8988T (cell line): ENCODE measurements at regions not wholly inside any gene's neighbourhood (a gene's known extent, or its start where the extent isn't known, plus 50 kb on each side); places are given as distances from the start of the nearest gene placed in this dataset.

Source experiments
- DNase-seq: peaks from one replicate; pipeline ENCODE4 v3.0.0; 2011

- DNase-seq: no peak
These were observed 188.4 kb downstream of the AEBP2 start for GRCh38 chr12:19627719-19628118.

GRCh38 chr12:19630536-19630935, 191.2 kb downstream of the AEBP2 start:
- no peak for DNase-seq

DNA sequence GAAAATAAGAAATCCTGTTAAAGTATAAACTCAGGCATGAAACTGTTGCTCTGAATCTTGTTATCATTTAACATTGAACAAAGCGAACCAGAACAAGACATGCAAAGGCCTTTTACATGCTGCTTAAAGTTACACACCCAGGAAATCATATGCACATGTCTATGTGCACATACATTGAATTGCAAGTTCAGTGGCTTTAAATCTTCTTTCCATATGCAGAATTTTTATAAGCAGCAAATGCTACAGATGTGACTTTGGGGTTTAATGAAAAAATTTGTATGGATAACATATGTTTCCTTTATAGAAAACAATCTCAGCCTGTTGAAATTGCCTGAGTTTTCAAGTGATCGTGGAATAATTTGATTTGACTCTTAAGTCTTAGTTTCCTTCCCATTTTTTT, 193.9 kb downstream of the AEBP2 start:
- no peak for DNase-seq

DNA sequence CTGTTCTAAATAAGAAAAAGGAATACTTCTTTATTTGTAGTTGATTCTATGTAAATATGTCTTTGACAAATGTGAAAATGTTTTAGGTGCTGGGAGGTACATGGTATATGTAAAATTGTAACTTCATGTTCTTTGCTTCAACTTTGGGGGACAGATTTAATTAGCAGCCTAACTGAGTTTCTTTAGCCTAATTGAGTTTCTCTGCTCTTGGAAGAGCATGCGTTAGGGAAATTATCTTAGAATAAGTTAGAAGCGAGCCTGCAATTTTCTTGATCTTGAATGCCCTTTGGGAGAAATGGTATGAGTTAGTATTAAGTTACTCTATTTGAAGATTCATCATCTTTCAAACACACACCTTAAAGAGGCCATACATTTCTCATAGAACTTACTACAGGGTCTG, 194.3 kb downstream of the AEBP2 start:
- DNase-seq: no peak

DNA sequence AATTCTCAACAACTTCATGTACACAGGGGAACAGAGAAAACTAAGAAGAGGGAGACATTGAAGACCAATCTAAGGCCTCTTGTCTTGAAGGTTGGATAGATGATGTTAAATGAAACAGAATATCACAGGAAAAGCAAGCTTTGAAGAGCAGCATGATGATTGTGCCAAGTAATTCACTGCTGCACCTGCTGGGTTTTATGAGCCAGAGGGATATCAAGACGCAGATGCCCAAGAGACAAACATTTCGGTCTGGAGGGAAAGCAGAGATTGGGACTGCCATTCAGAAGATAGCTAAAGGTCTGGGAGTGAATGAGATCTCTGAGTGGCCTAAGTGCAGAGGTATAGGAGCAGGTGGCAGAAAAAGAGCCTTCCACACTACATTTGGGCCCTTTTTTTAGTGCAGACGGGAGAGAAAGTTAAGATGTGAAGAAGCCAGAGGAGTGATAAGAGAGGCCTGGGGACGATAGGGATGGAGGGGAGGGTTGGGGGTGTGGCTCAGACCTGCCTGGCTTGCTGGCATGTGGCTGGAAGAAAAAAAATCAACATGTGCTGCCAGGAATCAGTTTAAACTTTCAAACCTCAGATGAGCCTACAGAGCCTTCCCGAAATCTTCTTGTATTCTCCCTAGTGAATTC, 200.6 kb downstream of the AEBP2 start:
- no peak for DNase-seq

- DNase-seq: no peak
These were observed 202.2 kb downstream of the AEBP2 start for GRCh38 chr12:19641235-19642080.

GRCh38 chr12:19642345-19642744, 203.1 kb downstream of the AEBP2 start:
- no peak for DNase-seq

GRCh38 chr12:19643635-19644034, 204.3 kb downstream of the AEBP2 start:
- DNase-seq: no peak

DNA sequence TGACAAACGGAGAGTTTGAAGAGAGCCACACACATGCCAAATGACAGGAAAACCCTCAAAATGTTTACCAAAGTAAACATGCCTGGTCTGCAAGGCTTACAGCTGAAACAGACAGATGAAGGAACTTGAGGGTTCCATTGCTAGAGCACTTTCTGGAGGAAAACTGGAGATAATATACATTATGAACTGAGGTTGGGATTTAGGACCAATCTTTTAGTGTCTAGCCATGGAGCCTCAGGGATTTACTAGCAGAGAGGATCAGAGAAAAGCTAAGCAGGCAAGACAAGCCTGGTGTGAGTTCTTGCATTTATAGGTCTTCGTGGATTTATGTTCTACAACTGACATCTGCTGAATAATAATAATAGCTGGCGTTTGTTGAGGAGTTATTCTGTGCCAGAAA, 205.3 kb downstream of the AEBP2 start:
- no peak for DNase-seq

DNA sequence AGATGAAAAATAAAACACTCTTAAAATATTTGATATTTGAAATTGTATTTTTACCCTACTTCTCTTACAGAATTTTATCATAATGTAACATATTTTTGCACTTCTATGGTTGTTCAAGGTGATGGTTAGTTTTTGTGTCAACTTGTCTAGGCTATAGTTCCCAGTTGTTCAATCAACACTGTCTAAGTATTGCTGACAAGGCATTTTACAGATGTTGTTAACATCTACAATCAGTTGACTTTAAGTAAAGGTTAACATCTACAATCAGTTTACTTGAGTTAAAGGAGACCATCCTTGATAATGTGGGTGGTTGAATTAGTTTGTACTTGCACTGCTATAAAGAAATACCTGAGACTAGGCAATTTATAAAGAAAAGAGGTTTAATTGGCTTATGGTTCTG, 206.5 kb downstream of the AEBP2 start:
- DNase-seq: no peak

- DNase-seq: no peak
These were observed 207.3 kb downstream of the AEBP2 start for GRCh38 chr12:19646599-19646998.

- DNase-seq: no peak
These were observed 208.7 kb downstream of the AEBP2 start for GRCh38 chr12:19647806-19648556.

DNA sequence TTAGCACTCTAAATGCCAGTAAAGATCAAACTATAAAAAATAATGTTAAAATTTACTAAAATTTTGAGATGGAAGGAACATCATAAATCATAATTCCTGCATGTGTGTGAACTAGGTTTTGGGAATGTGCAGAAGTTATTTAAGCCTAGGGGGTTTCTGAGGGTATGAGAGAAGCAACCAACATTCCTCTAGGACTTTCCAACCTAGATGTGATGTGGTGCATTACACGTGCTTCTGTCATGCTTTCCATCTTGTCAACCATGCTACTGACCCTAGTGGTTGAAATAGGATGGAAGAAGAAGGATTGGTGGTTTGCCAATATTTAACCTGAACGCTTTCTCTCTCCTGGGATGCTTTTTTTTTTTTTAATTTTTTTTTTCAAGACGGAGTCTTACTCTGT, 209.3 kb downstream of the AEBP2 start:
- DNase-seq: no peak

DNA sequence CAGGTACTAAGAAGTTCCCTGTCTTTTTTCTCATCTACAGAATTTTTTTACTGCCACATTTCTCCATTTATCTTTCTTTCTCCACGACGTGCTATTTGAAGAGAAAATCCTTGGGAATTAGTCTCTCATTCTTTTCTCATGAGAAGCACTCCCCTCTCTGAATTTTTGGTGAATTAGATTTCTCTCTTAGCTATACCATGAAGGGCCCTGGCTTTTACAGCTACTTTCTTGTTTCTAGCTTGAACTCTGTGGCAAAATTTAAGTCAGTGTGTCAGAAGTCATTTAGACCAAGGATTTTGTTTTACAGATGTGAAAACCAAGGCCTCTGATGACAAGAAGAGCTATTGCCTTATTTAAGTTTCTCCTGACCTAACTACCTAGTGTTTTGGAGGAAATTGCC, 213.1 kb downstream of the AEBP2 start:
- DNase-seq: no peak

- no peak for DNase-seq
These were observed 215.5 kb downstream of the AEBP2 start for GRCh38 chr12:19654650-19655376.

DNA sequence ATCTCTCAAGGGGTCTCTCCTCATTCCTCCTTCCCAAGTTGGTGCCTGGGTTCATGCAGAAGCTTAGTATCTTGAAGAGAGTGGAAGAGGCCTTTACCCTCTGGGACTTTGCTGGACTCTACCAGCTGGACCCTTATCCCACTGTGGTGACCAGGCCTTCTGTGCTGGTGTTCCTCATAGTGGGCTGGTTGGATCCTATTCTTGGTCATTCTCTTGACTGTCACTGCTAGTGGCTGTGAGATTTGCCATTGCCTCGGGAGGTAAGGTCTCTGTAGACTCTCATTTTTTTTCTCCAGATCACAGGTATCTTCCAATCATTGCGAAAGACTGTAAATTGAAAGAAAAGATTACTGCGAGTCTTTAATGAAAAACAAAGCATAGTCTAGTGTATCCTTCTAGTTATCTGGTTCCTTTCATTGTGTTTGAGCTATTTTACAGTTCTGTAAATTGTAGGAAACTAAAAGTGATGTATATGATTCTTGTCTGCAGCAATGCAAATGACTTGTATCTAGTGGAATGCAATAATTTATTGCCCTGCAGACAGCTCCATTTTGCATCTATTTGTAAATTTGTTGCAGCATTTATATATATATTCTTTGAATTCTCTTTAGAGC, 217.9 kb downstream of the AEBP2 start:
- DNase-seq: no peak

GRCh38 chr12:19657732-19658130, 218.4 kb downstream of the AEBP2 start:
- no peak for DNase-seq

- DNase-seq: no peak
These were observed 219.8 kb downstream of the AEBP2 start for GRCh38 chr12:19659086-19659485.

- DNase-seq: no peak
These were observed 220.2 kb downstream of the AEBP2 start for GRCh38 chr12:19659501-19659900.

- DNase-seq: no peak
These were observed 226.0 kb downstream of the AEBP2 start for GRCh38 chr12:19665121-19665900.

DNA sequence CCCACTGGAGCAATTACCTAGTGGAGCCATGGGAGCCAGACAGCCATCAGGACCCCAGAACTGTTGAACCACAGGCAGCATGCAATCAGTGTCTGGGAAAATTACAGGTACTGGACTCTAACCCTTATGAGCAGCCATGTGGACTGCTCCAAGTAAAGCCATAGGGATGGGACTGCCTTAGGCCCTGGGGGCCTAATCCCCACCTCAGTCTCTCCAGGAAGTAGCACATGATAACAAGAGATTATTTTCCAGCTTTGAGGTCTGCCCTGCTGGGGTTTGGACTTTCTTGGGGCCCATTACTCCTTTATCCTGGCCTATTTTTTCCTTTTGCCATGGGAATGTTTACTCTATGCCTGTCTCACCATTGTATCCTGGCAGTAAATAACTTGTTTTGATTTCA, 226.8 kb downstream of the AEBP2 start:
- no peak for DNase-seq

GRCh38 chr12:19669793-19670192, 230.5 kb downstream of the AEBP2 start:
- DNase-seq: no peak
